Inflammatory macrophage (primary cell): ENCODE measurements at regions not wholly inside any gene's neighbourhood (a gene's known extent, or its start where the extent isn't known, plus 50 kb on each side); places are given as distances from the start of the nearest gene placed in this dataset.
A peak's percentile ranks its signal among the peaks of the same experiment; 100 is the strongest.
"Not testable (repeated sequence)": the region's sequence is repeated elsewhere in the genome, so short reads cannot be mapped to it uniquely, and the experiment has no call there.

Source experiments
- DNase-seq, 2 donors: peaks; one replicate each; pipeline ENCODE4 v3.0.0-alpha.2; 2020 to 2022

DNA sequence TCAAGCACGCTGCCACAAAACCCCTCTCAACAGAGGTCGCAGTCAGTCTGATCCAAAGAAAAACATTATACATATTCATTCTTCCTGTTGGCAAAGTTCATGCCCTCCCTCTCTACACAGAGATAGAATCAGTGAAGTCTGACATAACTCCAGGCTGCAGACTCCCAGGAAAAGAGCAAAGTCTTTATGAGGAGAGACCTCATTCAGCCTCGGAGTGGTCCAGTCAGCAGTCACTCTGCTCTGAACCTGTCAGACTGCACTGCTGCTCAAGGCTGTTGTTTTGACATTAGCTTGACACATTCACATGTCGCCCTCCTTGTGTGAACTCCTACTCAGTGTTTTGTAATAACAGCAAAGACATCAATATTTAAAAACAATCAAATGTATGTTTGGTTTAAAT, 241.2 kb upstream of the G2E3 start:
- DNase-seq, result no peak

GRCh38 chr14:30322819-30323218, 236.1 kb upstream of the G2E3 start:
- no peak for DNase-seq

DNA sequence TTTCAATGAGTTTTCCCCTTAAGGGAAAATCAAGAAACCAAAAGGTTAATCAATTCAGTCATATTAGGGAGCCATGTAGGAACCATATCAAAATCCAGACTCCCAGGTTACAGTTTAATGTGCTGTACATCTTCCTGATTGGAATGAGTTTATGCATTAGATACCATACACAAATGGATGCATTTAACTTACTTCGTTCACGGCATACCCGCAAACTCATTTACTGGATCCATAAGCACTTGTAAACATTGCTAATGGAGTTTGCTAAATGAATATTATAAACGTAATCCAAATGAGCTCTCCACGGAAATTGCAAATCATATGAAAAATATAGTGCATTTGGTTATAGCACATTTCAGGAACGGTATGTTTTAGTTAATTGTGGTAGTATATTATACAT, 228.9 kb upstream of the G2E3 start:
- no peak for DNase-seq

- peak in 1 of 2 donors; percentile 2 for DNase-seq
These were observed 228.5 kb upstream of the G2E3 start for GRCh38 chr14:30330445-30330844.

GRCh38 chr14:30331030-30331429, 227.9 kb upstream of the G2E3 start:
- no peak for DNase-seq

GRCh38 chr14:30332374-30332773, 226.6 kb upstream of the G2E3 start:
- no peak for DNase-seq

GRCh38 chr14:30333934-30334333, 225.0 kb upstream of the G2E3 start:
- DNase-seq, result no peak

GRCh38 chr14:30337456-30337855, 221.5 kb upstream of the G2E3 start:
- no peak for DNase-seq

- DNase-seq, result no peak
These were observed 219.6 kb upstream of the G2E3 start for GRCh38 chr14:30339311-30339901.

GRCh38 chr14:30340495-30340894, 218.5 kb upstream of the G2E3 start:
- DNase-seq, result no peak

DNA sequence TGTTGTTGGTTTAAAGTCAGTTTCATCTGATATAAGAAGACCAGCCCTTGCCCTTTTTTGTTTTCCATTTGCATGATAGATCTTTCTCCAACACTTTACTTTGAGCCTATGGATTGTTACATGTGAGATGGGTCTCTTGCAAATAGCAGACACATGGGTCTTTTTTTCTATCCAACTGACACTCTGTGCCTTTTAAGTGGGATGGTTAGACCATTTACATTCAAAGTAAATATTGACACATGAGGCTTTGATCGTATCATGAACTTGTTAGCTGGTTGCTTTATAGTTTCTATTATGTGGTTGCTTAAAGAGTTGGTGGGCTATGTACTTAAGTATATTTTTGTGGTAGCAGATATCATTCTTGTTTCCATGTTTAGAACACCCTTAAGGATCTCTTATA, 213.4 kb upstream of the G2E3 start:
- DNase-seq, result no peak

GRCh38 chr14:30348445-30348844, 210.5 kb upstream of the G2E3 start:
- no peak for DNase-seq

- no peak for DNase-seq
These were observed 209.4 kb upstream of the G2E3 start for GRCh38 chr14:30349520-30349919.

GRCh38 chr14:30354439-30354838, 204.5 kb upstream of the G2E3 start:
- DNase-seq, result no peak

DNA sequence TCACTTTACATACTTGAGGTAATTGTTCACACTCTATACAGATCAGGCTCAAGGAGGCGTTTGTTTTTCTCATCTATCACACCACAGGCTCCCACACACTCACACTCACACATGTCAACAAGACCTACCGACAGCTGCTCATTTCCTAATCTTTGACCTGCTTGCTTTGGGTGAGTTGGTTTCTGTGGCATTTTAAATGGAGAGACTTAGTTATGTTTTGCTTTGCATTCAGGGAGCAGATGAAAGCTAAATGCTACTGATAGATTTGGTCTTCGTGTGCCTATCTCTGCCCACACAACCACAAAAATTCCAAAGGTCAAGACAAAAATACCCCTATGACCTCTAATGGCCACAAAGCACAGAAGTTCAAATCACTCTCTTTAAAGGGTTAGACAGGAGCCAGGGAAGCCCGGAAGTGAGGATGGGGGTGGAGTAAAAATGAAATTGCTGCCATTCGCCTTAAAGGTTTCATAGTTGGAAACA, 203.5 kb upstream of the G2E3 start:
- DNase-seq, result no peak

DNA sequence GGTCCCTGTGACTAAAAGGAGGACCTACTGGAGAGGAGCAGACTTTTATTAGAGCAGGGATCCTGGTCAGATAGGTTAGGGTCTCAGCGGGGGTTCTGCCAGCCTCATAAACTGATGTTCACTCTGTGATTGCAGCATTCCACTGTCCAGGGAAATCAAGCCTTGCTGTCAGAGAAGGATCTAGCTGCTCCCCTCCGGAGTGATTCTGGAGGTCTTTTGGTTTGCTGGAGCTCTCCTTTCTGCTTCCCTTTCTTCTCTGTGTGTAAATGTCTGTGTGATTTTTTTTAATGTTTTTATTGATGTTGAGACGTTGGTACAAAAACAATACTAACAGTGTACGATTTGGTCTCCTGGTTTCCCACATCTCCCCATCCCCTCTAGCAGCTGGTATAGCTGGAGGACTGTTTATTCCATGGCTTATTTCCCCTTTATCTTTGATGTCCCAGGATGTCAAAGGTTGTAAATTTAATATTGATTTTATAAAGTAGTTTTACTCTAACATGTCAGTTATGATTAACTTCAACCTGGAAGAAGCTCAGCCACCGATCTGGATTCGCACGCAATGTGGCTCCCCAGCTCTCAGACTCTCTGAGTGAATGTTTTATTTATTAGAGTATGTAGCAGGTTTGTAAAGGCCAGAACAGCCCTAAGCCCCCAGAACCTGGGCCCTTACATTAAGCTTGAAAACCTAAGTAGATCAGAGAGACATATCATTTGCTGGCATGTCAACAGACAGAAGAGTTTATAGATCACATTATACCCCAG, 202.3 kb upstream of the G2E3 start:
- DNase-seq, result no peak

GRCh38 chr14:30357791-30358190, 201.2 kb upstream of the G2E3 start:
- no peak for DNase-seq

DNA sequence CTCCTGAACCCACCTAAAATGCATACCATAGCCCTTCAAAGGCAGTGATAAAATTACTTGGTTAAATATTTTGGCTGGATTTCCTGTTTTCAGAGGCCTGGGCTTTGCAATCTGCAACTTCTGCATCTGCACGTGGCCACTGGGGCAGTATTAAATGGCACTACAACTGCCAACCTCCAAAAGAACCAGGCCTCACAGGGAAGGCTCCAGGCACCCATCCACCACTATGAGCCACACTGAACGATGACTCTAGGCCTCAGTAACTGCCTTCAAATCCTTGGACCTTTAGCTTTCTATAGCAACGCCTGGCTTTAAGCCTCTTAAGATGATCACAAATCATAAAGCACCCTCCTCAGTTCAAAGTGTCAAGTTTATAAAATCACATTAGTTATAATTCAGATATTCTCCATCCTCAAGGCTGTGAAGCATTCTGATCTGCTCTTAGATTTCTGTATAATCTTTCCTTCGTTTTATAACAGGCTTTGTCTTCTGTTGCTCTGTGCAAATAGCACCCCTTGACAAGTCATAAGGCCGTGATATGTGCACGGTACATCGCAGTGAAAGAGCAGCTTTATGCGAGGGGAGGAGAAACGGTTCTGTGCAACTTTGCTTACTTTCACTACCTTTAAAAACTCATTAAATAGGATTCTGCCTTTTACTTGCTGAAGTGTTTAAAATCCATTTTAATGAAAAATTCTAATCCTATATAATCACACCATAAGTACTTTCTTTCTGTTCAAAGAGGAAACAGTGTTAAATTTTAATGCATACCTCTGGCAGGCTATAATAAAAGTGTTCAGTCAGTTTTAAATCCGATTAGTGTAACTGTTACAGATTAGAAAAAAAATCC, 196.4 kb upstream of the G2E3 start:
- DNase-seq, result no peak

GRCh38 chr14:30363219-30363880, 195.6 kb upstream of the G2E3 start:
- DNase-seq, result not testable (repeated sequence)

GRCh38 chr14:30369502-30370180, 189.3 kb upstream of the G2E3 start:
- no peak for DNase-seq

DNA sequence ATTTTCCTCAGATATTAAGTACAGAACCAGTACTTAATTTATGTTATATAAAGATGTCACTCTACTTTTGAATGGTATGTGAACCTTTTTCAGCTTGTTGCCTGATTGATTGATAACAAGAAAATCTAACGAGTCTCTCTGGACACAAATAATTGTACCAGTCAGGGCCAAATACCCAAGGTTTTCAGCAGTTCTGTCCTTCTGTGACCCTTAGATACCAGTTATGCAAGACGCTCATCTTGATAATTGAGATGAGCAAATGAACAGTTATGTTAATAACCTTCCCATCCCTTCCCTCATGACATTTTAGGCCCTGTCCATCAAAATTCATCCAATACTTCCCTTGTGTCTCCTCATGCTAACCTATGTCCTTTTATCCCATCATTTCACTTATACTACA, 185.9 kb upstream of the G2E3 start:
- DNase-seq, result no peak

DNA sequence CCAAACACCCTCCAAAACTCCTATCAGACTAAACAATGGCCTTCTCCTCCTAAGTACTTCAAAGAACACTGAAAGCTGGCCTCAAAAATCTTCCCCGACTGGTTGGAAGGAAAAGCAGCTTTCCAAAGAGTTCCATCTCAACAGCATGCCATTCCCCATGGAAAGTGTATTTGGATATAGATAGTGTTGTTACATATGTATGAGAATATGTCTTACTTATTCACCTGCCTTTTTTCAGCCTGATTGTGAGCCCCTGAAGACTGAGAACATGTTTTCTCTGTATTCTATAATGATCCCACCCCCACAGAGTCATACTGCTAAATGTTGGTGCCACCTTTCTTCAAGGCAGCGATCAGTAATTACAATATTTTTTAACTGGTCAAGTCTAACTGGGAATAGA, 185.4 kb upstream of the G2E3 start:
- no peak for DNase-seq
